IMR-90 (cell line): ENCODE measurements at regions not wholly inside any gene's neighbourhood (a gene's known extent, or its start where the extent isn't known, plus 50 kb on each side); places are given as distances from the start of the nearest gene placed in this dataset.

Experiments used
- ATAC-seq: fragments of 200-7000 bp; cut with Tn5 transposase; 2 replicates; pipeline ENCODE4 v1.9.1; 2020; ENCODE audit warnings: low read depth, mild to moderate bottlenecking, moderate library complexity
- BruUV-seq: library from RNA; stranded (reverse); fragments of 400-500 nt; replicated peaks from 2 replicates; lab custom pipeline; 2021; lab: Mats Ljungman, UMichigan
- CTCF ChIA-PET: fragments of 300-600 bp; formaldehyde crosslinking; extraction: SDS; loops from one replicate; lab custom pipeline; 2021; ENCODE audit warnings: antibody characterized with exemption; lab: Yijun Ruan, JAX
- POLR2A ChIA-PET: fragments of 300-600 bp; sonication (Branson Sonifier 250); formaldehyde crosslinking; loops from one replicate; lab custom pipeline; 2022; ENCODE audit warnings: antibody characterized with exemption; ENCODE audit not compliant: unreplicated experiment; lab: Charles Lee
- DNase-seq: peaks from one replicate; pipeline ENCODE4 v3.0.0; 2013
- H2AFZ ChIP-seq: replicated peaks from 2 replicates; pipeline ENCODE3; 2013; ENCODE audit warnings: low read length, mild to moderate bottlenecking; ENCODE audit not compliant: poor library complexity
- H2AK5ac ChIP-seq: 2 replicates; pipeline ENCODE4 v1.6.1; 2013; ENCODE audit warnings: low read depth, low read length, inconsistent platforms
- H2AK9ac ChIP-seq: replicated peaks from 2 replicates; pipeline ENCODE3; 2013; ENCODE audit warnings: mild to moderate bottlenecking, low read depth, low read length, moderate library complexity; ENCODE audit not compliant: poor library complexity
- H2BK120ac ChIP-seq: 2 replicates; pipeline ENCODE4 v1.6.1; 2013; ENCODE audit warnings: low read depth, low read length, inconsistent platforms
- H2BK15ac ChIP-seq: 3 replicates; pipeline ENCODE4 v1.6.1; 2013; ENCODE audit warnings: low read depth, low read length, inconsistent platforms
- H2BK20ac ChIP-seq: 2 replicates; pipeline ENCODE4 v1.6.1; 2013; ENCODE audit warnings: low read depth, mild to moderate bottlenecking, inconsistent platforms, low read length, moderate library complexity
- H2BK5ac ChIP-seq: 2 replicates; pipeline ENCODE4 v1.6.1; 2013; ENCODE audit warnings: mild to moderate bottlenecking, low read depth, low read length, inconsistent platforms; ENCODE audit not compliant: poor library complexity, severe bottlenecking
- H3K14ac ChIP-seq: replicated peaks from 2 replicates; pipeline ENCODE4 v1.6.1; 2013; ENCODE audit warnings: low read depth, low read length, inconsistent platforms
- H3K18ac ChIP-seq: 2 replicates; pipeline ENCODE4 v1.6.1; 2013; ENCODE audit warnings: low read depth, low read length, control low read depth
- H3K23ac ChIP-seq: 2 replicates; pipeline ENCODE4 v1.6.1; 2013; ENCODE audit warnings: low read depth, low read length, inconsistent platforms
- H3K27ac ChIP-seq: 2 replicates; pipeline ENCODE4 v1.5.1; 2013; ENCODE audit warnings: mild to moderate bottlenecking, control low read depth, low read length; ENCODE audit not compliant: insufficient read depth
- H3K27me3 ChIP-seq: 2 replicates; pipeline ENCODE4 v1.6.1; 2013; ENCODE audit warnings: low read length; ENCODE audit not compliant: control insufficient read depth, insufficient read depth
- H3K36me3 ChIP-seq: 2 replicates; pipeline ENCODE4 v1.6.1; 2013; ENCODE audit warnings: low read length, mixed read lengths; ENCODE audit not compliant: control insufficient read depth, insufficient read depth
- H3K4ac ChIP-seq: 2 replicates; pipeline ENCODE4 v1.6.1; 2013; ENCODE audit warnings: low read depth, low read length, inconsistent platforms
- H3K4me1 ChIP-seq: 2 replicates; pipeline ENCODE4 v1.6.1; 2013; ENCODE audit warnings: low read length, mixed read lengths; ENCODE audit not compliant: control insufficient read depth, insufficient read depth
- H3K4me2 ChIP-seq: 2 replicates; pipeline ENCODE4 v1.6.1; 2013; ENCODE audit warnings: low read depth, mild to moderate bottlenecking, control low read depth, low read length, moderate library complexity
- H3K4me3 ChIP-seq: 2 replicates; pipeline ENCODE4 v1.5.1; 2013; ENCODE audit warnings: low read depth, mild to moderate bottlenecking, control low read depth, low read length, moderate library complexity; ENCODE audit not compliant: insufficient read depth
- H3K56ac ChIP-seq: 2 replicates; pipeline ENCODE4 v1.6.1; 2013; ENCODE audit warnings: low read length, inconsistent platforms; ENCODE audit not compliant: insufficient read depth; ENCODE audit errors: extremely low read depth
- H3K79me1 ChIP-seq, 2 experiments: 2 replicates each; pipeline ENCODE4 v1.6.1; 2013; ENCODE audit warnings: low read length in 2 of 2, inconsistent platforms in 1 of 2, low read depth in 1 of 2
- H3K9ac ChIP-seq: 2 replicates; pipeline ENCODE4 v1.6.1; 2013; ENCODE audit warnings: low read depth, low read length, control low read depth
- H3K9me1 ChIP-seq: 2 replicates; pipeline ENCODE4 v1.6.1; 2013; ENCODE audit warnings: low read length, inconsistent platforms; ENCODE audit not compliant: insufficient read depth
- H3K9me3 ChIP-seq: 2 replicates; pipeline ENCODE4 v1.6.1; 2013; ENCODE audit warnings: low read length; ENCODE audit not compliant: control insufficient read depth, insufficient read depth
- H4K20me1 ChIP-seq: 2 replicates; pipeline ENCODE4 v1.6.1; 2013; ENCODE audit warnings: low read length, inconsistent platforms; ENCODE audit not compliant: insufficient read depth
- H4K5ac ChIP-seq: 2 replicates; pipeline ENCODE4 v1.6.1; 2013; ENCODE audit warnings: mild to moderate bottlenecking, low read depth, low read length, control low read depth
- H4K8ac ChIP-seq, 2 experiments: 2 replicates each; pipeline ENCODE4 v1.6.1; 2013; ENCODE audit warnings: low read depth in 2 of 2, low read length in 2 of 2, control low read depth in 1 of 2, inconsistent platforms in 1 of 2
- H4K91ac ChIP-seq: 2 replicates; pipeline ENCODE4 v1.6.1; 2013; ENCODE audit warnings: low read depth, low read length, inconsistent platforms; ENCODE audit not compliant: insufficient read depth
- BHLHE40 ChIP-seq: fragments of 150-350 bp; IDR thresholded peaks from 2 replicates; pipeline ENCODE4 v1.6.1; 2016; ENCODE audit warnings: mild to moderate bottlenecking, low read depth, low read length
- CEBPB ChIP-seq: IDR thresholded peaks from 2 replicates; pipeline ENCODE4 v1.6.1; 2012; ENCODE audit warnings: low read depth, low read length, improper control_type of control experiment
- CHD1 ChIP-seq: IDR thresholded peaks from 2 replicates; pipeline ENCODE4 v1.6.1; 2012; ENCODE audit warnings: low read depth, low read length, improper control_type of control experiment
- CTCF ChIP-seq: conservative IDR thresholded peaks from 2 replicates; pipeline ENCODE4 v1.5.1; 2012; ENCODE audit warnings: mild to moderate bottlenecking, low read depth, low read length, improper control_type of control experiment
- FOS ChIP-seq: fragments of 150-350 bp; IDR thresholded peaks from 2 replicates; pipeline ENCODE4 v1.6.1; 2016; ENCODE audit warnings: low read depth, low read length
- MAFK ChIP-seq: IDR thresholded peaks from 2 replicates; pipeline ENCODE4 v1.6.1; 2012; ENCODE audit warnings: low read depth, low read length, improper control_type of control experiment
- MAZ ChIP-seq: IDR thresholded peaks from 2 replicates; pipeline ENCODE4 v1.6.1; 2012; ENCODE audit warnings: low read depth, mild to moderate bottlenecking, low read length, improper control_type of control experiment, moderate library complexity, borderline replicate concordance
- MXI1 ChIP-seq: IDR thresholded peaks from 2 replicates; pipeline ENCODE4 v1.6.1; 2012; ENCODE audit warnings: low read depth, mild to moderate bottlenecking, low read length, moderate library complexity, borderline replicate concordance
- NFE2L2 ChIP-seq: fragments of 150-350 bp; IDR thresholded peaks from 2 replicates; pipeline ENCODE4 v1.6.1; 2016; ENCODE audit warnings: low read depth, mild to moderate bottlenecking, low read length
- POLR2A ChIP-seq: IDR thresholded peaks from 2 replicates; pipeline ENCODE4 v1.6.1; 2012; ENCODE audit warnings: mild to moderate bottlenecking, low read depth, low read length
- RAD21 ChIP-seq: IDR thresholded peaks from 2 replicates; pipeline ENCODE4 v1.6.1; 2012; ENCODE audit warnings: low read length, improper control_type of control experiment
- RCOR1 ChIP-seq: IDR thresholded peaks from 2 replicates; pipeline ENCODE4 v1.6.1; 2012; ENCODE audit warnings: mild to moderate bottlenecking, low read length, improper control_type of control experiment; ENCODE audit not compliant: insufficient replicate concordance
- RFX5 ChIP-seq: IDR thresholded peaks from 2 replicates; pipeline ENCODE4 v1.8.0; 2012; ENCODE audit warnings: low read depth, mild to moderate bottlenecking, low read length, moderate library complexity
- SMC3 ChIP-seq: fragments of 150-350 bp; IDR thresholded peaks from 2 replicates; pipeline ENCODE4 v1.6.1; 2016; ENCODE audit warnings: low read depth, mild to moderate bottlenecking, antibody characterized with exemption, low read length, moderate library complexity
- WGBS, 2 experiments: methylation state at CpG; one replicate each; pipeline versions ENCODE4 v1.1.5 to v1.1.7; 2013; ENCODE audit warnings: missing lambda C conversion rate in 2 of 2; ENCODE audit not compliant: insufficient read length in 1 of 2; ENCODE audit errors: extremely low coverage in 2 of 2; 5-methylcytosine and 5-hydroxymethylcytosine counted together
- dilution Hi-C: fragments of 300-500 bp; cut with HindIII; formaldehyde crosslinking; loops from one replicate; pipeline ENCODE4 v1.14.3; 2018; ENCODE audit warnings: low sequenced_read_pairs; ENCODE audit not compliant: unreplicated experiment
- in situ Hi-C: fragments of 300-500 bp; cut with MboI; formaldehyde crosslinking; loops from 3 replicates; pipeline ENCODE4 v1.14.3; 2019; ENCODE audit warnings: low sequenced_read_pairs, inconsistent platforms, mixed read lengths
- intact Hi-C: fragments of 100-400 bp; cut with micrococcal nuclease; formaldehyde crosslinking; loops from 2 replicates; pipeline ENCODE4 v1.10.0; 2022
- TF ChIP-seq, protein P1 (sequence below): fragments of 150-350 bp; IDR thresholded peaks from 2 replicates; pipeline ENCODE4 v1.6.1; 2017; ENCODE audit warnings: mild to moderate bottlenecking, antibody characterized with exemption, low read length, low read depth
- TF ChIP-seq, protein P2 (sequence below): fragments of 150-350 bp; IDR thresholded peaks from 2 replicates; pipeline ENCODE4 v1.6.1; 2016; ENCODE audit warnings: low read depth, mild to moderate bottlenecking, low read length, moderate library complexity, borderline replicate concordance

DNA sequence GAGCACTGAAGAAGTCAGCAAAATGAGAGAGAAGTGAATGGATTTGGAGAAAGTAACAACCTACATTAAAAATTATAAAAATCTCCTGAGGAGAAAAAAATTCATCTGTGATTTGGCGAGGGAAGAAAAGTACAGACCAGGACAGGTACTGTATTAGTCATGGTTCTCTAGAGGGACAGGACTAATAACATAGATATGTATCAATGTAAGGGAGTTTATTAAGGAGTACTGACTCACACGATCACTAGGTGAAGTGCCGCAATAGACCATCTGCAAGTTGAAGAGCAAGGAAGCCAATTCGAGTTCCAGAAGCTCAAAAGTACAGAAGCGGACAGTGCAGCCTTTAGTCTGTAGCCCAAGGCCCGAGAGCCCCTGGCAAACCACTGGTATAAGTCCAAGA lies 1004.4 kb upstream of the ALCAM start:
- ChIA-PET CTCF (no interaction called here), POLR2A (no interaction called here)
- BruUV-seq = no TSS peak

More for the DNA sequence above, 1004.4 kb upstream of the ALCAM start:
- H3K36me3 ChIP-seq = no peaks in the 10 kb centered on the region
- H3K18ac ChIP-seq = no peak overlapping the region
- WGBS, 2 experiments = 93% methylated on average over 5 of the region's 6 CpGs; no CpG with 5 or more reads in 1 of the 2 experiments
- H3K4me2 ChIP-seq = no peak overlapping the region
- no peak overlapping the region for H2AK9ac ChIP-seq
- H2AFZ ChIP-seq = no peak overlapping the region
- no peak overlapping the region for H2BK20ac ChIP-seq
- no peak overlapping the region for H3K4me3 ChIP-seq
- intact Hi-C loops (no loop called here), dilution Hi-C loops (no loop called here), in situ Hi-C loops (no loop called here)
- H4K5ac ChIP-seq = no peak overlapping the region
- no peaks in the 10 kb centered on the region for H4K20me1 ChIP-seq
- no peak overlapping the region for H3K14ac ChIP-seq
- ATAC-seq = no peak
- H4K91ac ChIP-seq = no peak overlapping the region
- no peak overlapping the region for H3K23ac ChIP-seq
- H3K27me3 ChIP-seq = no peaks in the 10 kb centered on the region
- H3K79me1 ChIP-seq = no peaks in the 10 kb centered on the region
- H3K27ac ChIP-seq = no peak overlapping the region
- H3K9ac ChIP-seq = no peak overlapping the region
- H2AK5ac ChIP-seq = no peak overlapping the region
- H3K4ac ChIP-seq = no peak overlapping the region
- no peaks in the 10 kb centered on the region for H3K4me1 ChIP-seq
- no peak overlapping the region for H2BK15ac ChIP-seq
- H3K9me3 ChIP-seq = no peaks in the 10 kb centered on the region
- no peak overlapping the region for H2BK5ac ChIP-seq
- DNase-seq = no peak
- no peak overlapping the region for H3K56ac ChIP-seq
- no peak overlapping the region for H4K8ac ChIP-seq
- H3K9me1 ChIP-seq = no peaks in the 10 kb centered on the region
- TF ChIP-seq CTCF (no peak), CEBPB (no peak), POLR2A (no peak), CHD1 (no peak), SMC3 (no peak), MAZ (no peak), FOS (no peak), NFE2L2 (no peak), RCOR1 (no peak), MXI1 (no peak), BHLHE40 (no peak), RFX5 (no peak), RAD21 (no peak), MAFK (no peak)
- TF ChIP-seq, protein P1, sequence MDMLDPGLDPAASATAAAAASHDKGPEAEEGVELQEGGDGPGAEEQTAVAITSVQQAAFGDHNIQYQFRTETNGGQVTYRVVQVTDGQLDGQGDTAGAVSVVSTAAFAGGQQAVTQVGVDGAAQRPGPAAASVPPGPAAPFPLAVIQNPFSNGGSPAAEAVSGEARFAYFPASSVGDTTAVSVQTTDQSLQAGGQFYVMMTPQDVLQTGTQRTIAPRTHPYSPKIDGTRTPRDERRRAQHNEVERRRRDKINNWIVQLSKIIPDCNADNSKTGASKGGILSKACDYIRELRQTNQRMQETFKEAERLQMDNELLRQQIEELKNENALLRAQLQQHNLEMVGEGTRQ = no peak
- TF ChIP-seq, protein P2, sequence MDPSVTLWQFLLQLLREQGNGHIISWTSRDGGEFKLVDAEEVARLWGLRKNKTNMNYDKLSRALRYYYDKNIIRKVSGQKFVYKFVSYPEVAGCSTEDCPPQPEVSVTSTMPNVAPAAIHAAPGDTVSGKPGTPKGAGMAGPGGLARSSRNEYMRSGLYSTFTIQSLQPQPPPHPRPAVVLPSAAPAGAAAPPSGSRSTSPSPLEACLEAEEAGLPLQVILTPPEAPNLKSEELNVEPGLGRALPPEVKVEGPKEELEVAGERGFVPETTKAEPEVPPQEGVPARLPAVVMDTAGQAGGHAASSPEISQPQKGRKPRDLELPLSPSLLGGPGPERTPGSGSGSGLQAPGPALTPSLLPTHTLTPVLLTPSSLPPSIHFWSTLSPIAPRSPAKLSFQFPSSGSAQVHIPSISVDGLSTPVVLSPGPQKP = no peak
- no peak overlapping the region for H2BK120ac ChIP-seq
